IPS-18a (cell line): ENCODE measurements at regions not wholly inside any gene's neighbourhood (a gene's known extent, or its start where the extent isn't known, plus 50 kb on each side); places are given as distances from the start of the nearest gene placed in this dataset.

Source experiments
- H3K27ac ChIP-seq: one replicate; pipeline ENCODE4 v1.5.1; 2013; ENCODE audit warnings: low read length
- H3K27me3 ChIP-seq: one replicate; pipeline ENCODE4 v1.6.1; 2013; ENCODE audit warnings: mild to moderate bottlenecking, low read length; ENCODE audit not compliant: control insufficient read depth, insufficient read depth
- H3K36me3 ChIP-seq: one replicate; pipeline ENCODE4 v1.6.1; 2013; ENCODE audit warnings: low read depth, low read length; ENCODE audit not compliant: control insufficient read depth
- H3K4me1 ChIP-seq: one replicate; pipeline ENCODE4 v1.6.1; 2013; ENCODE audit warnings: low read depth, low read length; ENCODE audit not compliant: control insufficient read depth
- H3K4me3 ChIP-seq: one replicate; pipeline ENCODE4 v1.5.1; 2013; ENCODE audit warnings: low read length
- H3K9ac ChIP-seq: one replicate; pipeline ENCODE4 v1.6.1; 2013; ENCODE audit warnings: mild to moderate bottlenecking, low read length, moderate library complexity
- H3K9me3 ChIP-seq: one replicate; pipeline ENCODE4 v1.6.1; 2013; ENCODE audit warnings: low read depth, low read length; ENCODE audit not compliant: control insufficient read depth

- H3K27me3 ChIP-seq, result no peaks in the 10 kb centered on the region
- no peaks in the 10 kb centered on the region for H3K4me1 ChIP-seq
- H3K9me3 ChIP-seq, result no peaks in the 10 kb centered on the region
- H3K36me3 ChIP-seq, result no peaks in the 10 kb centered on the region
- H3K9ac ChIP-seq, result no peak overlapping the region
- no peak overlapping the region for H3K27ac ChIP-seq
- no peak overlapping the region for H3K4me3 ChIP-seq
Observed at GRCh38 chr2:220134756-220135534, 507.5 kb downstream of the SLC4A3 start.

DNA sequence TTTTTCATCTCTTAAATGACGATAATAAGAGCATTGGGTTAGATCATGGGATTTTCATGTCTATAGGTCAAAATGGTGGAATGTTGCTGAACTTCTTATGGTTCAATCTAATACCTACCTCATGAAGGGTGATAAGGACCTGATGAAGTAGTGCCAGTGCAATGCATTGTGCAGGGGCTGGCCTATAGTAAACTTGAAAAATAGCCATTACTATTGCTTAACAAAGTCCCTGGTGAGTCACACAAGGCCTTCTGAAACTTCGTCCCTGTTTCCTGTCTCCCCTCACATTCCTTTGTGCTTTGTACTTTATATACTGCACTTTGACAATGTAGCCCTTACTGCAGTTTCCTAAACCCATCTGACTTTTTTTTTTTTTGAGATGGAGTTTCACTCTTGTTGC is 515.9 kb downstream of the SLC4A3 start:
- H3K27me3 ChIP-seq, result no peaks in the 10 kb centered on the region
- no peak overlapping the region for H3K27ac ChIP-seq
- H3K9me3 ChIP-seq, result no peaks in the 10 kb centered on the region
- H3K9ac ChIP-seq, result no peak overlapping the region
- no peaks in the 10 kb centered on the region for H3K4me1 ChIP-seq
- H3K36me3 ChIP-seq, result no peaks in the 10 kb centered on the region
- no peak overlapping the region for H3K4me3 ChIP-seq

DNA sequence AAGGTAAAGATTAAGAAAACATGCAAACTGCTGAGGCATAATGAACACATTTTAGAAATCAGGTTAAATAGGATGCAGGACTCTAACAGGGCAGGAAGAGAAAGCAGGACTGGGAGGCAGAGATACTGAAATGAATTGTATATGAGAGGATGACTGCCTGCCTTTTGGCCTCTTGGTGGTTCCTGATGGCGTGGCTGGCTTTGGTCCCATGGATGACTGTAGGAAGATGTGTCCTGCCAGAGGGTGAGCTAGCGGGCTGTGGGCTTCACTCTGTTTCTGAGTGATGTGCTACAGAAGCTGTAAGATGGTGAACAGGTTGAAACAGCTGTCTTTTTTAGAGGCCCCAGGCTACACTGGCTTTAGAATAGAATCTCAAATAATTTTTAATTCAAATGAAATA is 517.0 kb downstream of the SLC4A3 start:
- H3K4me1 ChIP-seq, result no peaks in the 10 kb centered on the region
- H3K4me3 ChIP-seq, result no peak overlapping the region
- no peak overlapping the region for H3K27ac ChIP-seq
- no peaks in the 10 kb centered on the region for H3K36me3 ChIP-seq
- H3K9ac ChIP-seq, result no peak overlapping the region
- no peaks in the 10 kb centered on the region for H3K9me3 ChIP-seq
- no peaks in the 10 kb centered on the region for H3K27me3 ChIP-seq

DNA sequence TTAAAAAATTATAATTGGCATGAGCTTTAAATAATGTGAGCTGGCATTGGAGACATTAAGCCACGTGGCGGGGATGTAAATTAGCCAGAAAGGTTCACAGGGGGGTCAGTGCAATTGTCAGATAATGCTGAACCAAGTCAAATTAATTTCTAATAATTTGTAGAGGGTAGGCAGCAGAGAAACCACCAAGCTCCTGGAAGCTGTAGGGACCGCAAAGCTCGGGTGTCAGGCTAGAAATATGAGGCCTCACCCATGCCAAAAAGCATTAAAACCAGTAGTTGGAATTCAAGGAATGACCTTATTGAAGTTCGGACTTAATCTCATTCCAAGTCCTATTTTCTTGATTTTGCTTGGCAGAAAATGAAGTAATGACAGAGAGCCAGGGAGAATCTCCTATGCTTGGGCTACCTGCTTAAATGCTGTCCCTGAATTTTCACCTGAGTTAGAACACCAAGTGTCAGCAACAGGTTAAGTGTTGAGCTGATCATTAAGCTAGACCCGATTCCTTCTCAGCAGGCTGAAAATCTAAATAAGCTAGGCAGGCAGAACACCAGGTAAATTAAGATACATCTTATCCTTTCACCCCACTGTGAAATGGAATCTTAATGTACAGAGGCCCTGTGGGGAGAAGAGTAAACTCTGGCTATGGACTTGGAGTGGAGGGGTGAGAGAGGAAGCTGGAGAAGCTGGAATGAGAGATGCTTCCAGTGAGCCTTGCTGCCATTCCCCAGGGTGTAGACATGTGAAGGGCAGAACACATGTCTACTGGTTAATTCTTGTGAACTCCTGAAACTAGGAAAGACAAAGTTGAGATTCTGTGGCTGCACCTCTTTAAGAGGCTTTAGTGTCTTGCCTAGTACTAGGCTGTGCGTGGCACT is 520.0 kb downstream of the SLC4A3 start:
- H3K27ac ChIP-seq, result no peak overlapping the region
- H3K36me3 ChIP-seq, result no peaks in the 10 kb centered on the region
- no peak overlapping the region for H3K4me3 ChIP-seq
- no peak overlapping the region for H3K9ac ChIP-seq
- H3K27me3 ChIP-seq, result no peaks in the 10 kb centered on the region
- no peaks in the 10 kb centered on the region for H3K4me1 ChIP-seq
- no peaks in the 10 kb centered on the region for H3K9me3 ChIP-seq

GRCh38 chr2:220148471-220149248 is 521.2 kb downstream of the SLC4A3 start:
- no peak overlapping the region for H3K4me3 ChIP-seq

GRCh38 chr2:220151341-220151740 is 523.9 kb downstream of the SLC4A3 start:
- Histone ChIP-seq H3K36me3 (no peaks in the 10 kb centered on the region), H3K27ac (no peak overlapping the region), H3K27me3 (no peaks in the 10 kb centered on the region), H3K9ac (no peak overlapping the region), H3K4me1 (no peaks in the 10 kb centered on the region), H3K9me3 (no peaks in the 10 kb centered on the region), H3K4me3 (no peak overlapping the region)

More at GRCh38 chr2:220148471-220149248, 521.2 kb downstream of the SLC4A3 start:
- Histone ChIP-seq H3K9ac (no peak overlapping the region), H3K36me3 (no peaks in the 10 kb centered on the region), H3K27me3 (no peaks in the 10 kb centered on the region), H3K4me1 (no peaks in the 10 kb centered on the region), H3K27ac (no peak overlapping the region), H3K9me3 (no peaks in the 10 kb centered on the region)

DNA sequence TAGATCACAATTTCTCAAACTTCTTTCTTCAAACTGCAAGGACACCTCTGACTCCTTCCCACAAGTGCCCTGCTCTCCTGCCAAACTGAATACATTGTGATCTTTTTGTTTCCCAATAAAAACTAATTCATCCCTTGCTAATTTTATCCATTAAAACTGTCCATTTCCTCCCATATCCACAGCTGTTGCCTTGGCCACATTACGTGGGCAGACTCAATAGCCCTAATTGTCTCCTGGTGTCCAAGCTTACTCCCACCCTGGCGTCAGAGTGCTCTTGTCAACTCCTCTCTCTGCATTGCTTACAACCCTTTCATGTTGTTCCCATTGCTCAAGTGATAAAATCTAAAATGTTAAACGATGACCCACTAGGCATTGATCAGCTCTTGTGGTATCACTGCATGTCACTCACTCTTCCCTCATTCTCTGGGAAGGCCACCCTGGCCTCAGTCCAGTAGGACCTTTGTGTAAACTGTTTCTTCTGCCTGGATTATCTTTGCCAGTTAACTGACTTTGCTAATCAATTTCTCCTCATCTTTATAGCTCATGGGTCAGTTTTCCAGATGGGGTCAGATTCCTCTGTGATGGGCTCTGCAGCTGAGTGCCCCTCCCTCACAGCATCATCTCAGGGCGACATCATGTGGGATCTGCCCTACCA is 525.0 kb downstream of the SLC4A3 start:
- no peaks in the 10 kb centered on the region for H3K27me3 ChIP-seq
- H3K9me3 ChIP-seq, result no peaks in the 10 kb centered on the region
- H3K27ac ChIP-seq, result no peak overlapping the region
- no peak overlapping the region for H3K4me3 ChIP-seq
- no peaks in the 10 kb centered on the region for H3K36me3 ChIP-seq
- H3K4me1 ChIP-seq, result no peaks in the 10 kb centered on the region
- H3K9ac ChIP-seq, result no peak overlapping the region

DNA sequence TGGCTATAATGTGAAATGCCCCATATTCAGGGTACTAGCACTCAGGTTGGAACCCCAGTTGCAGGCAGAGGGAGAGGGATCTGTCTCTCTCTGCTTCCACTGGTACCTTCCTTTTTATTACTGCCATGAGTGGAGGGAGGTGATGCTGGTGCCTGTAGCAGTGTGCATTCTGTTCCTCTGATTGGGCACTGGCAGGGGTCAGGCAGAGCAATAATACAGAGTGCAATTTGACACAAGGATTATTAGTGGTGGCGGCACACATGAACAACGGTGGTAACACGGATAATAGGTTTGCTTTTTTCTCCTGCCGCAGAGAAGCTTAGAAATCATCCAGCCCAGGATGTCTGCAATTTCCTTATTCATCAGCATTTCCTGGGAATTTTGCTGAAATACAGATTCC is 525.7 kb downstream of the SLC4A3 start:
- no peak overlapping the region for H3K9ac ChIP-seq
- no peak overlapping the region for H3K27ac ChIP-seq
- no peaks in the 10 kb centered on the region for H3K9me3 ChIP-seq
- no peaks in the 10 kb centered on the region for H3K27me3 ChIP-seq
- peaks cover under 1% of the 10 kb centered on the region for H3K4me1 ChIP-seq
- H3K36me3 ChIP-seq, result no peaks in the 10 kb centered on the region
- no peak overlapping the region for H3K4me3 ChIP-seq

DNA sequence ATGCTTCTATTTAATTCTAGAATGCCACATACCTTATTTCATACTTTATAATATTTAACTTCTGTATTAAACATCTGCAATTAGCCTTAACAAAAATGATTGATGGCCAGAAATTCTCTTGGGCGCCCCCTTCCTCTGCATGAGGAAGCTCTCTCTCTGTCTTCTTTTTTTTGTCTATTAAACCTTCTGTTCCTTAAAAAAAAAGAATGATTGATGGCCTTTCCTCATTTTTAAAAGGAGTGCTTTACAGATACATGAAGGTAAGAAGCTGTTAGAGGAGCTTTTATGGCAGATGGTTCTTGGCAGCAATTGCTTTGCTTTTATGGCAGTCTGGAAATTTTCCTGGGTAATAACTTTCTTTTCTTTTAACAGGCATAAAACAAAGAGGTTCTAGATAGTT is 526.9 kb downstream of the SLC4A3 start:
- Histone ChIP-seq H3K27me3 (no peaks in the 10 kb centered on the region), H3K4me3 (no peak overlapping the region), H3K9me3 (no peaks in the 10 kb centered on the region), H3K9ac (no peak overlapping the region), H3K4me1 (peaks cover 3% of the 10 kb centered on the region), H3K27ac (no peak overlapping the region), H3K36me3 (no peaks in the 10 kb centered on the region)

DNA sequence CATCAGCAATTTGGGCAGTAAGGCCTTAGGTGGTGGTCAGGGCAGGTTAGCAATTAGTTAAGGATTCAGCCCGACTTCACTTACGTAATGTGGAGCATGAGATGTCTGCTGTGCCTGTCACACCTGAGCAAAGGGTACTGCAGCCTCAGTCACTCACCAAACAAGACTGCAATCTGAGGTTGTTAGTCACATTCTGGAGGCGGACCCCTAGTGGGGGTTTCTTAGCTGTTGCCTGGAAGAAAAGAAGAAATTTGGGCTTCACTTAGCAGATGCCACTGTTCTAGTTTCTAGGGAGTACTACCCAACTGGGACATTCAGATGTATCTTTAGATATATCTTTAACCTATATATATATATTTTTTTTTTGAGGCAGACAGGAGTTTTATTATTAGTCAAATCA is 529.9 kb downstream of the SLC4A3 start:
- H3K27me3 ChIP-seq, result no peaks in the 10 kb centered on the region

GRCh38 chr2:220159738-220160137 is 532.3 kb downstream of the SLC4A3 start:
- H3K4me3 ChIP-seq, result no peak overlapping the region
- H3K36me3 ChIP-seq, result no peaks in the 10 kb centered on the region
- H3K4me1 ChIP-seq, result peaks cover 3% of the 10 kb centered on the region
- no peak overlapping the region for H3K9ac ChIP-seq
- H3K9me3 ChIP-seq, result no peaks in the 10 kb centered on the region
- no peaks in the 10 kb centered on the region for H3K27me3 ChIP-seq
- no peak overlapping the region for H3K27ac ChIP-seq

More for the DNA sequence above, 529.9 kb downstream of the SLC4A3 start:
- Histone ChIP-seq H3K9me3 (no peaks in the 10 kb centered on the region), H3K27ac (no peak overlapping the region), H3K9ac (no peak overlapping the region), H3K36me3 (no peaks in the 10 kb centered on the region), H3K4me1 (peaks cover 3% of the 10 kb centered on the region), H3K4me3 (no peak overlapping the region)
